Effector memory CD8-positive, alpha-beta T cell (primary cell): ENCODE measurements at regions not wholly inside any gene's neighbourhood (a gene's known extent, or its start where the extent isn't known, plus 50 kb on each side); places are given as distances from the start of the nearest gene placed in this dataset.
"Not testable (repeated sequence)": the region's sequence is repeated elsewhere in the genome, so short reads cannot be mapped to it uniquely, and the experiment has no call there.

Source experiments
- ATAC-seq: fragments of 150-1000 bp; cut with Tn5 transposase; replicated peaks from 2 replicates; pipeline ENCODE4 v1.10.0; 2021; ENCODE audit warnings: mild to moderate bottlenecking, moderate library complexity
- DNase-seq, 3 experiments: peaks; one replicate each; pipeline ENCODE4 v3.0.0; 2021
- H3K27ac Mint-ChIP-seq, 2 donors: one replicate each; pipeline ENCODE4 v1.8.0; 2022; ENCODE audit warnings: mild to moderate bottlenecking in 2 of 2, mixed read lengths in 2 of 2, moderate library complexity in 2 of 2
- H3K27me3 Mint-ChIP-seq, 2 donors: one replicate each; pipeline ENCODE4 v1.8.0; 2022; ENCODE audit warnings: mixed read lengths in 2 of 2
- H3K36me3 Mint-ChIP-seq: one replicate; pipeline ENCODE4 v1.8.0; 2022; ENCODE audit warnings: mild to moderate bottlenecking, moderate library complexity, mixed read lengths; ENCODE audit not compliant: insufficient read depth
- H3K4me1 Mint-ChIP-seq, 2 donors: one replicate each; pipeline ENCODE4 v1.8.0; 2022; ENCODE audit warnings: low read depth in 2 of 2, mixed read lengths in 2 of 2
- H3K4me3 Mint-ChIP-seq, 2 donors: one replicate each; pipeline ENCODE4 v1.8.0; 2022; ENCODE audit warnings: mild to moderate bottlenecking in 2 of 2, mixed read lengths in 2 of 2, moderate library complexity in 2 of 2
- H3K9me3 Mint-ChIP-seq, 2 donors: one replicate each; pipeline ENCODE4 v1.8.0; 2022; ENCODE audit warnings: mixed read lengths in 2 of 2

- Mint-ChIP-seq H3K4me3 (no peak overlapping the region), H3K9me3 (peaks cover 0 to 2% of the 10 kb centered on the region in 2 donors), H3K4me1 (no peaks in the 10 kb centered on the region), H3K27ac (no peak overlapping the region), H3K36me3 (peaks cover 5% of the 10 kb centered on the region), H3K27me3 (peaks cover 0 to 7% of the 10 kb centered on the region in 2 donors)
- no peak for DNase-seq
- no peak for ATAC-seq
Observed at GRCh38 chr12:127595506-127595905, 671.5 kb upstream of the TMEM132C start.

- ATAC-seq = no peak
- H3K4me1 Mint-ChIP-seq = no peaks in the 10 kb centered on the region
- H3K4me3 Mint-ChIP-seq = no peak overlapping the region
- H3K27me3 Mint-ChIP-seq = peaks cover 0 to 2% of the 10 kb centered on the region in 2 donors
- H3K9me3 Mint-ChIP-seq = peaks cover 0 to 2% of the 10 kb centered on the region in 2 donors
- peaks cover 5% of the 10 kb centered on the region for H3K36me3 Mint-ChIP-seq
- no peak for DNase-seq
- no peak overlapping the region for H3K27ac Mint-ChIP-seq
Observed at GRCh38 chr12:127596891-127597290, 670.1 kb upstream of the TMEM132C start.

- peaks cover 0 to 2% of the 10 kb centered on the region in 2 donors for H3K9me3 Mint-ChIP-seq
- no peaks in the 10 kb centered on the region for H3K27me3 Mint-ChIP-seq
- H3K4me3 Mint-ChIP-seq = no peak overlapping the region
- ATAC-seq (no peak), DNase-seq (no peak)
- H3K27ac Mint-ChIP-seq = no peak overlapping the region
- no peaks in the 10 kb centered on the region for H3K4me1 Mint-ChIP-seq
- peaks cover 5% of the 10 kb centered on the region for H3K36me3 Mint-ChIP-seq
Observed at GRCh38 chr12:127599436-127599835, 667.5 kb upstream of the TMEM132C start.

GRCh38 chr12:127600211-127600610, 666.8 kb upstream of the TMEM132C start:
- no peak for DNase-seq
- Mint-ChIP-seq H3K4me3 (no peak overlapping the region), H3K9me3 (peaks cover 0 to 2% of the 10 kb centered on the region in 2 donors), H3K36me3 (peaks cover 5% of the 10 kb centered on the region), H3K4me1 (no peaks in the 10 kb centered on the region), H3K27ac (no peak overlapping the region), H3K27me3 (no peaks in the 10 kb centered on the region)
- no peak for ATAC-seq

GRCh38 chr12:127606476-127607015, 660.4 kb upstream of the TMEM132C start:
- DNase-seq (no peak), ATAC-seq (no peak)
- Mint-ChIP-seq H3K27ac (no peak overlapping the region), H3K27me3 (peaks cover 5 to 18% of the 10 kb centered on the region in 2 donors), H3K9me3 (peaks cover 0 to 5% of the 10 kb centered on the region in 2 donors), H3K36me3 (no peaks in the 10 kb centered on the region), H3K4me3 (no peak overlapping the region), H3K4me1 (no peaks in the 10 kb centered on the region)

- ATAC-seq = no peak
- peaks cover 0 to 5% of the 10 kb centered on the region in 2 donors for H3K9me3 Mint-ChIP-seq
- H3K4me3 Mint-ChIP-seq = no peak overlapping the region
- no peaks in the 10 kb centered on the region for H3K4me1 Mint-ChIP-seq
- no peak overlapping the region for H3K27ac Mint-ChIP-seq
- H3K36me3 Mint-ChIP-seq = no peaks in the 10 kb centered on the region
- DNase-seq = no peak
- peaks cover 5 to 24% of the 10 kb centered on the region in 2 donors for H3K27me3 Mint-ChIP-seq
Observed at GRCh38 chr12:127607146-127607725, 659.7 kb upstream of the TMEM132C start.

GRCh38 chr12:127608359-127608758, 658.6 kb upstream of the TMEM132C start:
- H3K27ac Mint-ChIP-seq, H3K9me3 Mint-ChIP-seq, ATAC-seq, H3K4me1 Mint-ChIP-seq, H3K4me3 Mint-ChIP-seq, DNase-seq, H3K36me3 Mint-ChIP-seq: not testable (repeated sequence)
- peaks cover 5 to 24% of the 10 kb centered on the region in 2 donors for H3K27me3 Mint-ChIP-seq

GRCh38 chr12:127613056-127613455, 653.9 kb upstream of the TMEM132C start:
- no peak for DNase-seq
- H3K4me3 Mint-ChIP-seq = no peak overlapping the region
- no peaks in the 10 kb centered on the region for H3K4me1 Mint-ChIP-seq
- H3K27me3 Mint-ChIP-seq = peaks cover 5 to 24% of the 10 kb centered on the region in 2 donors
- H3K36me3 Mint-ChIP-seq = no peaks in the 10 kb centered on the region
- H3K27ac Mint-ChIP-seq = no peak overlapping the region
- peaks cover 0 to 3% of the 10 kb centered on the region in 2 donors for H3K9me3 Mint-ChIP-seq
- no peak for ATAC-seq

- Mint-ChIP-seq H3K27me3 (no peaks in the 10 kb centered on the region), H3K4me1 (peaks cover 0 to 2% of the 10 kb centered on the region in 2 donors), H3K27ac (no peak overlapping the region), H3K9me3 (peaks cover 0 to 7% of the 10 kb centered on the region in 2 donors), H3K36me3 (no peaks in the 10 kb centered on the region), H3K4me3 (no peak overlapping the region)
- ATAC-seq = no peak
- DNase-seq = no peak
Observed at GRCh38 chr12:127619869-127620734, 646.9 kb upstream of the TMEM132C start.

GRCh38 chr12:127620735-127621355, 646.1 kb upstream of the TMEM132C start:
- H3K4me3 Mint-ChIP-seq = no peak overlapping the region
- H3K36me3 Mint-ChIP-seq = no peaks in the 10 kb centered on the region
- ATAC-seq (no peak), DNase-seq (no peak)
- H3K27me3 Mint-ChIP-seq = no peaks in the 10 kb centered on the region
- H3K4me1 Mint-ChIP-seq = peaks cover 0 to 2% of the 10 kb centered on the region in 2 donors
- peaks cover 0 to 7% of the 10 kb centered on the region in 2 donors for H3K9me3 Mint-ChIP-seq
- no peak overlapping the region for H3K27ac Mint-ChIP-seq

GRCh38 chr12:127621366-127621765, 645.6 kb upstream of the TMEM132C start:
- Mint-ChIP-seq H3K4me3 (no peak overlapping the region), H3K9me3 (peaks cover 0 to 7% of the 10 kb centered on the region in 2 donors), H3K27ac (no peak overlapping the region), H3K27me3 (no peaks in the 10 kb centered on the region), H3K4me1 (peaks cover 0 to 2% of the 10 kb centered on the region in 2 donors), H3K36me3 (no peaks in the 10 kb centered on the region)
- DNase-seq (no peak), ATAC-seq (no peak)

GRCh38 chr12:127623362-127623761, 643.6 kb upstream of the TMEM132C start:
- peaks cover 0 to 2% of the 10 kb centered on the region in 2 donors for H3K4me1 Mint-ChIP-seq
- peaks cover 0 to 7% of the 10 kb centered on the region in 2 donors for H3K27me3 Mint-ChIP-seq
- no peaks in the 10 kb centered on the region for H3K36me3 Mint-ChIP-seq
- H3K27ac Mint-ChIP-seq = no peak overlapping the region
- peaks cover 0 to 7% of the 10 kb centered on the region in 2 donors for H3K9me3 Mint-ChIP-seq
- ATAC-seq (no peak), DNase-seq (no peak)
- H3K4me3 Mint-ChIP-seq = no peak overlapping the region

- Mint-ChIP-seq H3K9me3 (peaks cover 0 to 7% of the 10 kb centered on the region in 2 donors), H3K36me3 (no peaks in the 10 kb centered on the region), H3K27ac (no peak overlapping the region), H3K4me1 (peaks cover 0 to 2% of the 10 kb centered on the region in 2 donors), H3K4me3 (no peak overlapping the region), H3K27me3 (peaks cover 0 to 12% of the 10 kb centered on the region in 2 donors)
- DNase-seq (no peak), ATAC-seq (no peak)
Observed at GRCh38 chr12:127625176-127625771, 641.7 kb upstream of the TMEM132C start.
